GM23338 (cell line): ENCODE measurements at regions not wholly inside any gene's neighbourhood (a gene's known extent, or its start where the extent isn't known, plus 50 kb on each side); places are given as distances from the start of the nearest gene placed in this dataset.

Source experiments
- ATAC-seq: fragments of 200-7000 bp; cut with Tn5 transposase; 3 replicates; pipeline ENCODE4 v1.9.1; 2020
- DNase-seq: peaks from one replicate; pipeline ENCODE4 v3.0.0-alpha.2; 2015; ENCODE audit warnings: low spot score
- H2AFZ ChIP-seq: fragments of 200-600 bp; sonication (generic); 2 replicates; pipeline ENCODE4 v1.8.0; 2016; ENCODE audit warnings: antibody characterized with exemption, mild to moderate bottlenecking, moderate library complexity
- H3F3A ChIP-seq: fragments of 200-600 bp; sonication (generic); replicated peaks from 2 replicates; pipeline ENCODE4 v1.8.0; 2017; ENCODE audit warnings: antibody characterized with exemption, mixed run types, low read depth
- H3K27ac ChIP-seq: fragments of 200-600 bp; sonication (generic); 2 replicates; pipeline ENCODE4 v1.6.1; 2016; ENCODE audit warnings: low read depth
- H3K27me3 ChIP-seq: fragments of 200-600 bp; sonication (generic); 2 replicates; pipeline ENCODE4 v1.8.0; 2016; ENCODE audit warnings: mild to moderate bottlenecking, mixed run types, moderate library complexity; ENCODE audit not compliant: insufficient read depth
- H3K36me3 ChIP-seq: fragments of 200-600 bp; sonication (generic); 2 replicates; pipeline ENCODE4 v1.8.0; 2016; ENCODE audit warnings: mild to moderate bottlenecking; ENCODE audit not compliant: insufficient read depth
- H3K4me1 ChIP-seq: fragments of 200-600 bp; sonication (generic); 2 replicates; pipeline ENCODE4 v1.8.0; 2016; ENCODE audit warnings: mild to moderate bottlenecking, moderate library complexity; ENCODE audit not compliant: insufficient read depth
- H3K4me2 ChIP-seq: fragments of 200-600 bp; sonication (generic); 2 replicates; pipeline ENCODE4 v1.7.1; 2017; ENCODE audit warnings: mixed run types
- H3K4me3 ChIP-seq: fragments of 200-600 bp; sonication (generic); 2 replicates; pipeline ENCODE4 v1.6.1; 2016; ENCODE audit warnings: mixed run types
- H3K79me2 ChIP-seq: fragments of 200-600 bp; sonication (generic); replicated peaks from 2 replicates; pipeline ENCODE4 v1.8.0; 2017; ENCODE audit warnings: mild to moderate bottlenecking; ENCODE audit not compliant: insufficient read depth
- H3K9me2 ChIP-seq: fragments of 200-600 bp; sonication (generic); 2 replicates; pipeline ENCODE4 v1.8.0; 2017; ENCODE audit not compliant: insufficient read depth
- H4K20me1 ChIP-seq: fragments of 200-600 bp; sonication (generic); replicated peaks from 2 replicates; pipeline ENCODE4 v1.8.0; 2017; ENCODE audit warnings: mild to moderate bottlenecking; ENCODE audit not compliant: insufficient read depth
- H3K27ac Mint-ChIP-seq: 2 replicates; pipeline ENCODE4 v1.8.0; 2020; ENCODE audit warnings: inconsistent platforms, mild to moderate bottlenecking, moderate library complexity, mixed read lengths
- H3K27me3 Mint-ChIP-seq: 3 replicates; pipeline ENCODE4 v1.8.0; 2022; ENCODE audit warnings: low read depth, mild to moderate bottlenecking, moderate library complexity, mixed read lengths, inconsistent platforms; ENCODE audit not compliant: insufficient read depth, poor library complexity
- H3K36me3 Mint-ChIP-seq: 3 replicates; pipeline ENCODE4 v1.8.0; 2021; ENCODE audit warnings: low read depth, mild to moderate bottlenecking, inconsistent platforms, moderate library complexity, mixed read lengths
- H3K4me1 Mint-ChIP-seq: 3 replicates; pipeline ENCODE4 v1.8.0; 2020; ENCODE audit warnings: mild to moderate bottlenecking, inconsistent platforms, mixed read lengths
- H3K4me3 Mint-ChIP-seq: 3 replicates; pipeline ENCODE4 v1.8.0; 2021; ENCODE audit warnings: moderate library complexity, mild to moderate bottlenecking, inconsistent platforms, mixed read lengths
- H3K9me3 Mint-ChIP-seq: 3 replicates; pipeline ENCODE4 v1.8.0; 2020; ENCODE audit warnings: moderate library complexity, mild to moderate bottlenecking, inconsistent platforms, mixed read lengths
- CREB1 ChIP-seq: fragments of 250-450 bp; sonication (Bioruptor Pico); IDR thresholded peaks from 2 replicates; pipeline ENCODE4 v1.5.0; 2020; ENCODE audit warnings: low read depth, mild to moderate bottlenecking, moderate library complexity
- CTCF ChIP-seq, 2 experiments: fragments of 200-600 bp in 1 of 2; sonication (generic) in 1 of 2; conservative IDR thresholded peaks; 2 replicates each; pipeline versions ENCODE4 v1.5.1 to v1.6.1; 2016 to 2017; ENCODE audit warnings: antibody characterized with exemption in 2 of 2, low read depth in 2 of 2, mild to moderate bottlenecking in 2 of 2, moderate library complexity in 1 of 2
- ETS1 ChIP-seq: IDR thresholded peaks from 2 replicates; pipeline ENCODE4 v1.6.1; 2016; ENCODE audit warnings: antibody characterized with exemption
- EZH2 ChIP-seq: fragments of 200-600 bp; sonication (generic); IDR thresholded peaks from one replicate; pipeline ENCODE4 v1.8.0; 2017; ENCODE audit warnings: antibody characterized with exemption, mild to moderate bottlenecking, low read depth; ENCODE audit not compliant: unreplicated experiment
- JUNB ChIP-seq: IDR thresholded peaks from one replicate; pipeline ENCODE4 v1.6.1; 2016; ENCODE audit warnings: antibody characterized with exemption; ENCODE audit not compliant: unreplicated experiment
- POLR2AphosphoS5 ChIP-seq: IDR thresholded peaks from 2 replicates; pipeline ENCODE4 v1.6.1; 2016; ENCODE audit warnings: antibody characterized with exemption, low read depth
- REST ChIP-seq: IDR thresholded peaks from one replicate; pipeline ENCODE4 v1.6.1; 2018; ENCODE audit warnings: antibody characterized with exemption; ENCODE audit not compliant: unreplicated experiment
- STAT1 ChIP-seq: IDR thresholded peaks from one replicate; pipeline ENCODE4 v1.6.1; 2016; ENCODE audit warnings: antibody characterized with exemption; ENCODE audit not compliant: unreplicated experiment
- ZNF114 ChIP-seq: fragments of 250-450 bp; sonication (Bioruptor Pico); IDR thresholded peaks from 2 replicates; pipeline ENCODE4 v1.5.0; 2020; ENCODE audit warnings: mild to moderate bottlenecking, moderate library complexity
- ZNF331 ChIP-seq: fragments of 250-450 bp; sonication (Bioruptor Pico); IDR thresholded peaks from 2 replicates; pipeline ENCODE4 v1.5.0; 2020; ENCODE audit warnings: low read depth, mild to moderate bottlenecking, moderate library complexity
- ZNF462 ChIP-seq: fragments of 250-450 bp; sonication (Bioruptor Pico); IDR thresholded peaks from 2 replicates; pipeline ENCODE4 v1.5.0; 2020; ENCODE audit warnings: mild to moderate bottlenecking, moderate library complexity

GRCh38 chr6:71080826-71081225 is 124.0 kb upstream of the B3GAT2 start:
- no peak overlapping the region for H3K4me3 Mint-ChIP-seq
- Histone ChIP-seq H3K27me3 (no peaks in the 10 kb centered on the region), H3K36me3 (no peaks in the 10 kb centered on the region), H3K9me2 (no peaks in the 10 kb centered on the region; the same call in 1 of the 2 replicates), H2AFZ (no peak overlapping the region), H4K20me1 (no peaks in the 10 kb centered on the region), H3K4me2 (no peak overlapping the region), H3F3A (no peaks in the 10 kb centered on the region), H3K4me1 (no peaks in the 10 kb centered on the region), H3K79me2 (no peaks in the 10 kb centered on the region), H3K4me3 (no peak overlapping the region), H3K27ac (no peak overlapping the region)
- TF ChIP-seq ETS1 = no peak
- TF ChIP-seq ZNF114 (CRISPR knock-in tag) = no peak
- no peak for TF ChIP-seq ZNF462 (CRISPR knock-in tag)
- no peak for TF ChIP-seq CREB1 (CRISPR knock-in tag)
- no peak for TF ChIP-seq JUNB
- no peak for TF ChIP-seq STAT1
- no peak for TF ChIP-seq CTCF (conservative IDR thresholded peaks at IDR 0.05; ENCODE audit: low read depth in 2 of 2)
- TF ChIP-seq ZNF331 (CRISPR knock-in tag) = no peak
- TF ChIP-seq POLR2AphosphoS5 = no peak
- no peak for TF ChIP-seq EZH2
- no peak for TF ChIP-seq REST
- ATAC-seq = no peak
- H3K36me3 Mint-ChIP-seq = no peaks in the 10 kb centered on the region
- no peak for DNase-seq
- no peaks in the 10 kb centered on the region for H3K27me3 Mint-ChIP-seq
- H3K9me3 Mint-ChIP-seq = peaks cover 9% of the 10 kb centered on the region; the same call in 2 of the 3 replicates
- peak overlapping the region; percentile 12; the same call in 1 of the 2 replicates for H3K27ac Mint-ChIP-seq
- H3K4me1 Mint-ChIP-seq = no peaks in the 10 kb centered on the region
